ENCODE measurements at regions not wholly inside any gene's neighbourhood (a gene's known extent, or its start where the extent isn't known, plus 50 kb on each side); places are given as distances from the start of the nearest gene placed in this dataset.

GRCh38 chr5:6222121-6222520, 156.2 kb downstream of the MED10 start:
- Histone ChIP-seq H3K27me3 (ENCODE audit: control insufficient read depth, insufficient read depth, low read length) (no peaks in the 10 kb centered on the region), H3K27ac (ENCODE audit: insufficient read depth, low read length) (no peak overlapping the region), H3K79me2 (ENCODE audit: control insufficient read depth, insufficient read depth, low read length) (no peaks in the 10 kb centered on the region), H3K9me3 (ENCODE audit: control insufficient read depth, insufficient read depth, low read depth, low read length) (no peaks in the 10 kb centered on the region), H3K9ac (ENCODE audit: insufficient read depth, low read length) (no peak overlapping the region), H3K36me3 (ENCODE audit: control insufficient read depth, insufficient read depth, low read length) (no peaks in the 10 kb centered on the region), H3K4me2 (ENCODE audit: extremely low read depth, insufficient read depth, low read length) (no peak overlapping the region), H4K20me1 (ENCODE audit: control insufficient read depth, extremely low read depth, insufficient read depth, low read length) (no peaks in the 10 kb centered on the region), H3K4me1 (ENCODE audit: control insufficient read depth, extremely low read depth, insufficient read depth, low read length) (no peaks in the 10 kb centered on the region), H3K4me3 (replicated peaks in 1 of 4; ENCODE audit: control extremely low read depth in 1 of 4, insufficient read depth in 1 of 4, low read depth in 3 of 4, low read length in 4 of 4) (no peak overlapping the region), H2AFZ (ENCODE audit: low read length) (no peak overlapping the region)
- no peak for DNase-seq (ENCODE audit: low read depth in 2 of 2)
- TF ChIP-seq, protein P1, sequence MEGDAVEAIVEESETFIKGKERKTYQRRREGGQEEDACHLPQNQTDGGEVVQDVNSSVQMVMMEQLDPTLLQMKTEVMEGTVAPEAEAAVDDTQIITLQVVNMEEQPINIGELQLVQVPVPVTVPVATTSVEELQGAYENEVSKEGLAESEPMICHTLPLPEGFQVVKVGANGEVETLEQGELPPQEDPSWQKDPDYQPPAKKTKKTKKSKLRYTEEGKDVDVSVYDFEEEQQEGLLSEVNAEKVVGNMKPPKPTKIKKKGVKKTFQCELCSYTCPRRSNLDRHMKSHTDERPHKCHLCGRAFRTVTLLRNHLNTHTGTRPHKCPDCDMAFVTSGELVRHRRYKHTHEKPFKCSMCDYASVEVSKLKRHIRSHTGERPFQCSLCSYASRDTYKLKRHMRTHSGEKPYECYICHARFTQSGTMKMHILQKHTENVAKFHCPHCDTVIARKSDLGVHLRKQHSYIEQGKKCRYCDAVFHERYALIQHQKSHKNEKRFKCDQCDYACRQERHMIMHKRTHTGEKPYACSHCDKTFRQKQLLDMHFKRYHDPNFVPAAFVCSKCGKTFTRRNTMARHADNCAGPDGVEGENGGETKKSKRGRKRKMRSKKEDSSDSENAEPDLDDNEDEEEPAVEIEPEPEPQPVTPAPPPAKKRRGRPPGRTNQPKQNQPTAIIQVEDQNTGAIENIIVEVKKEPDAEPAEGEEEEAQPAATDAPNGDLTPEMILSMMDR (conservative IDR thresholded peaks at IDR 0.05 in 1 of 2, IDR thresholded peaks at IDR 0.05 in 1 of 2; ENCODE audit: low read depth in 1 of 2, low read length in 2 of 2): no peak
- no peak for TF ChIP-seq EZH2 (IDR thresholded peaks at IDR 0.05; ENCODE audit: low read length, missing control alignments)

DNA sequence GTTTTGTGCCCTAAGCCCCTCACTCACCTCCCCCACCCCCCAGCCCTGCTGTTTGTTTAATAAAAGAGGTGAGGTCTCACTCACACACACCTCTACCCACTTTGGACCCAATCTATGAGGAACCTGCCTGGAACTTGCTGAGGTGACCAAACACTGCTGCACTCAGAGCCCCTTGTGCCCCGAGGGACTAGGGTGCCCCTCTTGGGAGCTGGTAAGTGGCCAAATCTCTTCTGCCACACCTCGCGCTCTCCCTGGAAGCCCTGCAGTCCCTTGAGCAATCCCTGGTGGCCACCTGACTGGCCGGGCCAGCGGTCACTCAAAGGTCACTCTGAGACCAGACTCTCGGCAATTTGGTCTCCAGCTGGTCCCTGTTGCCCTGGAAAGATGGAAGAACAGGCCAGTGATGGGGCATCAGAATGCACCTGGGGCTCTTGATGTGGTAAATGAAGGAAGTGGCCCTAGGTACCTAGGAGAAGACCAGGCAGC, 157.2 kb downstream of the MED10 start:
- H3K79me2 ChIP-seq (ENCODE audit: control insufficient read depth, insufficient read depth, low read length): no peaks in the 10 kb centered on the region

GRCh38 chr5:6220346-6221088, 157.8 kb downstream of the MED10 start:
- Histone ChIP-seq H3K4me2 (ENCODE audit: extremely low read depth, insufficient read depth, low read length) (no peak overlapping the region), H3K9me3 (ENCODE audit: control insufficient read depth, insufficient read depth, low read depth, low read length) (no peaks in the 10 kb centered on the region), H3K27ac (ENCODE audit: insufficient read depth, low read length) (no peak overlapping the region), H3K4me3 (replicated peaks in 1 of 4; ENCODE audit: control extremely low read depth in 1 of 4, insufficient read depth in 1 of 4, low read depth in 3 of 4, low read length in 4 of 4) (no peak overlapping the region), H3K4me1 (ENCODE audit: control insufficient read depth, extremely low read depth, insufficient read depth, low read length) (no peaks in the 10 kb centered on the region), H3K9ac (ENCODE audit: insufficient read depth, low read length) (no peak overlapping the region), H2AFZ (ENCODE audit: low read length) (no peak overlapping the region), H3K79me2 (ENCODE audit: control insufficient read depth, insufficient read depth, low read length) (no peaks in the 10 kb centered on the region), H4K20me1 (ENCODE audit: control insufficient read depth, extremely low read depth, insufficient read depth, low read length) (no peaks in the 10 kb centered on the region), H3K27me3 (ENCODE audit: control insufficient read depth, insufficient read depth, low read length) (no peaks in the 10 kb centered on the region), H3K36me3 (ENCODE audit: control insufficient read depth, insufficient read depth, low read length) (no peaks in the 10 kb centered on the region)
- TF ChIP-seq, protein P1 (conservative IDR thresholded peaks at IDR 0.05 in 1 of 2, IDR thresholded peaks at IDR 0.05 in 1 of 2; ENCODE audit: low read depth in 1 of 2, low read length in 2 of 2): no peak
- TF ChIP-seq EZH2 (IDR thresholded peaks at IDR 0.05; ENCODE audit: low read length, missing control alignments): no peak
- DNase-seq (ENCODE audit: low read depth in 2 of 2): no peak

More for the DNA sequence above, 157.2 kb downstream of the MED10 start:
- no peaks in the 10 kb centered on the region for H3K36me3 ChIP-seq (ENCODE audit: control insufficient read depth, insufficient read depth, low read length)
- H3K9me3 ChIP-seq (ENCODE audit: control insufficient read depth, insufficient read depth, low read depth, low read length): no peaks in the 10 kb centered on the region
- H3K4me3 ChIP-seq (replicated peaks in 1 of 4; ENCODE audit: control extremely low read depth in 1 of 4, insufficient read depth in 1 of 4, low read depth in 3 of 4, low read length in 4 of 4): no peak overlapping the region
- H3K4me1 ChIP-seq (ENCODE audit: control insufficient read depth, extremely low read depth, insufficient read depth, low read length): no peaks in the 10 kb centered on the region
- no peak overlapping the region for H3K9ac ChIP-seq (ENCODE audit: insufficient read depth, low read length)
- DNase-seq (ENCODE audit: low read depth in 2 of 2): no peak
- no peaks in the 10 kb centered on the region for H3K27me3 ChIP-seq (ENCODE audit: control insufficient read depth, insufficient read depth, low read length)
- TF ChIP-seq, protein P1 (conservative IDR thresholded peaks at IDR 0.05 in 1 of 2, IDR thresholded peaks at IDR 0.05 in 1 of 2; ENCODE audit: low read depth in 1 of 2, low read length in 2 of 2): no peak
- TF ChIP-seq EZH2 (IDR thresholded peaks at IDR 0.05; ENCODE audit: low read length, missing control alignments): no peak
- no peak overlapping the region for H3K4me2 ChIP-seq (ENCODE audit: extremely low read depth, insufficient read depth, low read length)
- H3K27ac ChIP-seq (ENCODE audit: insufficient read depth, low read length): no peak overlapping the region
- no peaks in the 10 kb centered on the region for H4K20me1 ChIP-seq (ENCODE audit: control insufficient read depth, extremely low read depth, insufficient read depth, low read length)
- H2AFZ ChIP-seq (ENCODE audit: low read length): no peak overlapping the region

Data from fibroblast of lung (primary cell).